Activated CD8-positive, alpha-beta memory T cell treated with anti-CD3 and anti-CD28 coated beads, Interleukin-2, amount 50 U/mL, for 24 hours (primary cell): ENCODE measurements at regions not wholly inside any gene's neighbourhood (a gene's known extent, or its start where the extent isn't known, plus 50 kb on each side); places are given as distances from the start of the nearest gene placed in this dataset.

Source experiments
- DNase-seq: peaks from one replicate; pipeline ENCODE4 v3.0.0-alpha.2; 2020; ENCODE audit errors: extremely low read depth

GRCh38 chr9:106051545-106051944 lies 357.2 kb downstream of the TMEM38B start:
- DNase-seq = no peak

DNA sequence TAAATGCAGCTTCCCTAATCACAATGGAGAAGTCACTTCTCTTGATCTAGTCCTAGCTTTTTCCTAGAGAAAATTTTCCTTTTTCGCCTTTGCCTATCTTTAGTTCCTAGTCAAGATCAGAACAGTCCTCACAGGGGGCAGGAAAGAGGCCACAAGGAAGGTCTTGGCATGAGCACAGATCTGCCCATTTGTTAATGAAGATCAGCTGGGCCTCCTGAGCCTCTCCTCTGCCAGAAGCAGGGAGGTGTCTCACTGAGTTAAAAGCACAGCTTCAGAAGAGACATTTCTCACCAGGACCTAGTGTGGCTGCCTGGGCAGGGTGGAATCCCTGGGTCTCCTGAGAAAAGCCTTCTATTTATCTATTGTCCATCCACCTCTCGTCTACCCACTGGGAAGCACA lies 357.8 kb downstream of the TMEM38B start:
- DNase-seq = no peak

GRCh38 chr9:106052735-106053134 lies 358.4 kb downstream of the TMEM38B start:
- no peak for DNase-seq

DNA sequence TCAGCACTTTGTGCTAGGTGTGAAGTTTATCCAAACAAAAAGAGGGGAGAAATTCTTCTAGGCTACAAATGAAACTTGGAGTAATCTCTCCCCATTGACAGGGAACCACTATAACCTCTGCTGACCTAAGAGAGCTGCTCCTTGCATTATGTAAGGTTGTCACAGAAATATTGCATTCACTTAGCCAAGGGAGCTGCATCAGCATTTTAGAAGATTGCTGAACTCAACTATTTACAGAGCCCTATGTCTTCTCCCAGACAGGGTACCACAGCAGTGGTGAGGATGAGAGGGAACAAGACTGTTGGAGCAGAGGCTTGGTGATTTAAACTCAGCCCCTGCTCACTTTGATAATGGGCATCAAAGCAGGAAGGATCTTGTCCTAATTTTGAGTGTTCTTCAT lies 362.0 kb downstream of the TMEM38B start:
- no peak for DNase-seq

DNA sequence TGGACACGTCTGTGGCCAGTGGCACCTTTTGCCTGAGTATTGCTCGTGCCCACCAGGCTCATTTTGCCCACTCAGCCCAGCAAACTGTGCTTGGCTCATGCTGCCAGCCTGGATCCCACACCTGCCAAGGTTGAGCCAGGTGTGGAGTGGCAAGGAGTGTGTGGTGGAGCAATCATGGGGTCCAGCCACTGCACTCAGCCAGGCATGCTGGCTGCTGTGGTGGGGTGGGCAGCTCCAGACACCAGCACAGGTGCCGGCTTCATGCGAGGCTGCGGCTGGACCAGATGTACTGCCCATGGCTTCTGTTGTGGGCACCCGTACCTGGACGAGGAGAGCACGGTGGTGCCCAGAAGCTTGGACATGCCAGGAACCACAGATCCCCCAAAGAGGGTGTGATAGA lies 364.1 kb downstream of the TMEM38B start:
- DNase-seq = no peak

DNA sequence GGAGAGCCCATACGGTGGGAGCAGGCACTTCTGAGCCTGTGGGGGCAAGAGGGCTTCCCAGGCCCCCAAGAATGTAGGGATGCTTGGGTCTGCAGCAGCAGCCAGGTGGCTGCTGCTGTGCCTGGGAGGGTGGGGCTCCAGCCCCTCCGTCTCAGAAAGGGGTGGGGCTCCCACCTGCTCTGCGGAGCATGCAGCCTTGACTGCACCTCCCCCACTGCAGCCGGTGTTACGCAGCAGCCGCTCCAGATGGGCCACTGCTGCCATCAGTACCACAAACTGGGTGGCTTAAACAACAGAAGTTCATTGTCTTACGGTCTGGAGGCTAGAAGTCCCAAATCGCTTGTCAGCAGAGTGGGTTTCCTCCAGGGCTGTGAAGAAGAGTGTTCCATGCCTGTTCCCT lies 365.5 kb downstream of the TMEM38B start:
- DNase-seq = no peak

GRCh38 chr9:106060885-106061284 lies 366.5 kb downstream of the TMEM38B start:
- DNase-seq = no peak

- no peak for DNase-seq
These were observed 367.9 kb downstream of the TMEM38B start for GRCh38 chr9:106062250-106062649.

- no peak for DNase-seq
These were observed 370.8 kb downstream of the TMEM38B start for GRCh38 chr9:106065136-106065535.

- DNase-seq = no peak
These were observed 371.4 kb downstream of the TMEM38B start for GRCh38 chr9:106065579-106066214.

DNA sequence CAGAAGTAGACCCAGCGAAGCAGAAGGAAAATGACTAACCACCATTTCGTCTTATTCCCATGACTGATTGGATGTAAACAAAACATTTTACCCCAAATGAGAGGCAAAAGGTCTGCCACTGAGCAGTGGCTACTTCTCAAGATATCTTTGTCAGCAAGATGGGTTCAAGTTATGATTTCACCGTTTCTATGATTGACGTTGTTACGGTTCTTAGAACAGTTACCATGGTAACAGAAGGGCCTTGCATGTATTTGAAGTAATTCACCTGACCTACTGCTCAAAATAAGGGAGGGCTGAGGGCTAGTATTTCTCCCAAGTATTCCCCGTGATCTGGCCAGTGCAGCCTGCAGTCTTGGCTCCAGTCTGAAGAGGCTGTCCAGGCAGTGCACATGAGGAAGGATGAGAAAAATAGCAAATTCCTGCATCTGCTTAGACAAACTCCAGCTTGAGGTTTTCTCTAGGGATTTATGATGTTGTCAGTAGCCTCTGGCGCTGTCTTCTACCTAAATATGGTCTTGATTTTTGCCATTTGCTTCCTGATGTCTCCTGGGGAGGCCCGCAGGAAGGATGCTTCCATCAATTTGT lies 372.7 kb downstream of the TMEM38B start:
- no peak for DNase-seq

GRCh38 chr9:106069241-106069640 lies 374.9 kb downstream of the TMEM38B start:
- DNase-seq = no peak

DNA sequence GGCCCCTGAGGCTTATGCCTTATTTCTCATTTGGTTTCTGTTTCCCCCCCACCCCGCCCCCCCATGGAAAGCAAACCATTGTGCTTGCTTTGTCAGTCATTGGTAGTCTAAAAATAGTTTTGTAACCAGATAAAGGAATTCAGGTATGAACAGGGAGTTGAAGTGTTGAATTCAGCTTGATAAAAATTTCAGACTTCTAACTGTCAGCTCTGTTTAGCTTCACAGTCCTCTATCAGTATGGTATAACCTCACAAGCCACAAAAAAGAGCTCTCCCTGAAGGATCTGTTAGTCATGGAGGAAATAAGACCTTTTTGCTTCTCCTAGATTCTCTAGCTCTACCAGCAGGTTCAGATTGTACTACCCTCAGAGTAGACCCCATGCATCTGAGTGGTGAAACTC lies 378.1 kb downstream of the TMEM38B start:
- no peak for DNase-seq

GRCh38 chr9:106074006-106074405 lies 379.7 kb downstream of the TMEM38B start:
- DNase-seq = no peak

- no peak for DNase-seq
These were observed 381.1 kb downstream of the TMEM38B start for GRCh38 chr9:106075236-106075959.

DNA sequence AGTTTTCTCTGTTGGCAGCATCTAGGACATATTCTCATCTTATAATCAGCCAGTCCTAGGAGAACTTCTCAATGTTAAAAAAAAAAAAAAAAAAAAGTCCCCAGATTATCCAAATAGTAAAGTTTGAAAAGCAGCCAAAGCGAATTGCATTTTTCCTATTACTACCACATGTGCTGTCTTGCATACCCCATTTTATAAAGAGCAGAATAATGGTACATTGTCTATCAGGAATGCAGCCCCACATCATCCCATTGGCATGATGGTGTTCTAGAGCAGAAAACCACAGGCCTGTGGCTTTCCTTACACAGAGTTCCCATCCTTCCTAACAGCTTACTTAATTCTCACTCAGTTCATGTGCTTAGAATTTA lies 381.6 kb downstream of the TMEM38B start:
- DNase-seq = no peak

- DNase-seq = no peak
These were observed 382.4 kb downstream of the TMEM38B start for GRCh38 chr9:106076711-106077110.

GRCh38 chr9:106077731-106078130 lies 383.4 kb downstream of the TMEM38B start:
- DNase-seq = no peak

DNA sequence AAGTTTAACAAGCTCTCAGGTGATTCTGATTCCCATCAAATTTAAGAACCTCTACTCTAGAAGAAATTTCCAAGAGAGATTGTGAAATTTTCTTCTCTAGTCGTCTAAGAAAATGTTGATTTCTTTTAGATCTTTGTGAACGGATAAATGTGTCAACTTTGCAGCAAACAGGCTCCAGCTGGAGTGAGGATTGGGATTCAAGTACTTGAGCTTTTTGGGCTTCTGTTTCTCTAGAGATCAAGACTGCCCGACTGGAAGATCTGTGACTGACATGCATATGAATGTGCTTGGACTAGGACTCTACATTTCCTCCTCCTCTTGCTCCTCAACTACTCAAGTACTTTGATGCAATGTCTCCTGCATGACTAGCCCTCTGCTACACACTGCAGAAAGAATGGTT lies 388.3 kb downstream of the TMEM38B start:
- DNase-seq = no peak

- no peak for DNase-seq
These were observed 390.4 kb downstream of the TMEM38B start for GRCh38 chr9:106084702-106085101.

GRCh38 chr9:106085479-106085878 lies 391.1 kb downstream of the TMEM38B start:
- DNase-seq = no peak

DNA sequence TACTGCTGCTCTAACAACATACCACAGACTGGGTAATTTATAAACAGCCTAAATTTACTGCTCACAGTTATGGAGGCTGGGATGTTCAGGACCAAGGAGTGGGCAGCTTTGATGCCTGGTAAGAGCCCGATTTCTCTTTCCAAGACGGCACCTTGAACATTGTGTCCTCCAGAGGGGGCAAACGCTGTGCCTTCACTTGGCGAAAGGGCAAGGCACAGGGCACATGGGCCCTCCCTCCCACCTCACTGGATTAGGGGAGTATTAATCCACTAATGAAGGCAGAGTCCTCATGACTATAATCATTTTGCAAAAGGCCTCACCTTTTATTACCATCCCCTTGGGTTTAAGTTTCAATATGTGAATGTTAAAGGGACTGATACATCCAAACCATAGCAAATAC lies 397.7 kb downstream of the TMEM38B start:
- DNase-seq = no peak

DNA sequence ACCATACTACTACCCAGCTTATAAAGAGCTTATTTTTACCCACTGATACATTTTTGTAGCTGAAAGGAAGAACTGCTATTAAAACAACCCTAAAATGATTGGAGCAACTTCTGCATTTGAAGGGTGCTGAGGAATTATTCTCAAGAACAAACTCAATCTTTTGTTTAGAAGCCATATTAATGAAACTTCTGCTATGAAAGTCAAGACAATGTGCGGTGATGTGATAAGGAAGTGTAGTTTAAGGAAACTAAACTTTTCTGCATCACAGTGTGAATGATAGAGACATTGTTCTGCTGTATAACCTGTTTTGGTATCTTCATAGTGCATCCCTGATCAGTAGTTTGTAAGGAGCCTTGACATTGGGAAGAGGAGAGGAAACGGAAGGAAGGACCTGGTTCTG lies 408.5 kb downstream of the TMEM38B start:
- DNase-seq = no peak
